ENCODE measurements at regions not wholly inside any gene's neighbourhood (a gene's known extent, or its start where the extent isn't known, plus 50 kb on each side); places are given as distances from the start of the nearest gene placed in this dataset.

- H3K4me3 Mint-ChIP-seq: no peak overlapping the region
These were observed 93.9 kb downstream of the C11orf91 start for GRCh38 chr11:33606762-33607161.

More at GRCh38 chr11:33606762-33607161, 93.9 kb downstream of the C11orf91 start:
- no peaks in the 10 kb centered on the region for H3K9me3 Mint-ChIP-seq
- Histone ChIP-seq H3K79me1 (ENCODE audit: insufficient read depth, low read depth, low read length, poor library complexity, severe bottlenecking) (no peaks in the 10 kb centered on the region), H4K20me1 (ENCODE audit: control insufficient read depth, insufficient read depth, insufficient read length) (no peaks in the 10 kb centered on the region), H3K18ac (ENCODE audit: insufficient read length, low read depth, low read length) (no peak overlapping the region), H3T11ph (ENCODE audit: low read length) (no peak overlapping the region), H3K56ac (ENCODE audit: insufficient read length, low read depth, low read length) (no peak overlapping the region), H3K79me2 (ENCODE audit: insufficient read depth, low read length) (no peaks in the 10 kb centered on the region), H2AFZ (ENCODE audit: low read length) (no peak overlapping the region), H2AK5ac (ENCODE audit: insufficient read length, low read length) (no peak overlapping the region), H3K14ac (ENCODE audit: insufficient read depth, low read length) (no peak overlapping the region), H3K27me3 (ENCODE audit: insufficient read depth, low read length) (no peaks in the 10 kb centered on the region), H3K4ac (ENCODE audit: low read depth, low read length) (no peak overlapping the region), H4K8ac (replicated peaks; ENCODE audit: insufficient read length, low read depth, low read length) (no peak overlapping the region), H2BK12ac (ENCODE audit: insufficient read length, low read depth, low read length) (no peak overlapping the region), H2BK20ac (ENCODE audit: low read depth, low read length, poor library complexity, severe bottlenecking) (no peak overlapping the region), H3K9me3 (ENCODE audit: control insufficient read depth, low read depth, low read length) (no peaks in the 10 kb centered on the region), H3K9ac (ENCODE audit: extremely low read depth, insufficient read length, low read length) (no peak overlapping the region), H3K23me2 (ENCODE audit: insufficient read length, low read depth, low read length, poor library complexity, severe bottlenecking) (no peaks in the 10 kb centered on the region), H2BK120ac (ENCODE audit: low read depth, low read length, poor library complexity, severe bottlenecking) (no peak overlapping the region), H3K23ac (ENCODE audit: insufficient read length, low read depth, low read length) (no peak overlapping the region), H3K27ac (ENCODE audit: insufficient read length, low read depth, low read length) (no peak overlapping the region), H3K4me2 (ENCODE audit: insufficient read depth, insufficient read length, low read length) (no peak overlapping the region), H4K91ac (ENCODE audit: insufficient read length, low read depth, low read length) (no peak overlapping the region), H2BK15ac (ENCODE audit: low read depth, low read length) (no peak overlapping the region), H2BK5ac (ENCODE audit: insufficient read length, low read length) (no peak overlapping the region), H4K5ac (ENCODE audit: insufficient read length, low read depth, low read length) (no peak overlapping the region), H3K4me1 (ENCODE audit: insufficient read depth, low read length) (no peaks in the 10 kb centered on the region)
- H3K27ac Mint-ChIP-seq: no peak overlapping the region
- H3K4me1 Mint-ChIP-seq: no peaks in the 10 kb centered on the region
- no CpG with 5 or more reads among the region's 10 CpGs for WGBS (ENCODE audit: extremely low coverage, insufficient read length, low lambda C conversion rate)
- H3K36me3 Mint-ChIP-seq (ENCODE audit: insufficient read depth in 1 of 3, low read depth in 3 of 3): no peaks in the 10 kb centered on the region
- DNase-seq: no peak
- no peaks in the 10 kb centered on the region for H3K27me3 Mint-ChIP-seq (ENCODE audit: low read depth)
- TF ChIP-seq, protein P1, sequence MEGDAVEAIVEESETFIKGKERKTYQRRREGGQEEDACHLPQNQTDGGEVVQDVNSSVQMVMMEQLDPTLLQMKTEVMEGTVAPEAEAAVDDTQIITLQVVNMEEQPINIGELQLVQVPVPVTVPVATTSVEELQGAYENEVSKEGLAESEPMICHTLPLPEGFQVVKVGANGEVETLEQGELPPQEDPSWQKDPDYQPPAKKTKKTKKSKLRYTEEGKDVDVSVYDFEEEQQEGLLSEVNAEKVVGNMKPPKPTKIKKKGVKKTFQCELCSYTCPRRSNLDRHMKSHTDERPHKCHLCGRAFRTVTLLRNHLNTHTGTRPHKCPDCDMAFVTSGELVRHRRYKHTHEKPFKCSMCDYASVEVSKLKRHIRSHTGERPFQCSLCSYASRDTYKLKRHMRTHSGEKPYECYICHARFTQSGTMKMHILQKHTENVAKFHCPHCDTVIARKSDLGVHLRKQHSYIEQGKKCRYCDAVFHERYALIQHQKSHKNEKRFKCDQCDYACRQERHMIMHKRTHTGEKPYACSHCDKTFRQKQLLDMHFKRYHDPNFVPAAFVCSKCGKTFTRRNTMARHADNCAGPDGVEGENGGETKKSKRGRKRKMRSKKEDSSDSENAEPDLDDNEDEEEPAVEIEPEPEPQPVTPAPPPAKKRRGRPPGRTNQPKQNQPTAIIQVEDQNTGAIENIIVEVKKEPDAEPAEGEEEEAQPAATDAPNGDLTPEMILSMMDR (conservative IDR thresholded peaks at IDR 0.05): no peak
